HepG2 (cell line): ENCODE measurements at regions not wholly inside any gene's neighbourhood (a gene's known extent, or its start where the extent isn't known, plus 50 kb on each side); places are given as distances from the start of the nearest gene placed in this dataset.

Experiments used
- ATAC-seq: fragments of 200-7000 bp; cut with Tn5 transposase; 3 replicates; pipeline ENCODE4 v1.9.1; 2020; ENCODE audit warnings: mild to moderate bottlenecking, moderate library complexity
- BruUV-seq: library from RNA; stranded (reverse); fragments of 400-500 nt; replicated peaks from 2 replicates; lab custom pipeline; 2021; lab: Mats Ljungman, UMichigan
- CTCF ChIA-PET: fragments of 300-600 bp; formaldehyde crosslinking; extraction: SDS; loops from one replicate; lab custom pipeline; 2021; ENCODE audit warnings: low total read pairs, inconsistent platforms, low intra/inter-chr PET ratio; lab: Yijun Ruan, JAX
- POLR2A ChIA-PET: fragments of 350-600 bp; sonication (Branson Sonifier 250); formaldehyde crosslinking; loops from one replicate; lab custom pipeline; 2020; ENCODE audit warnings: antibody characterized with exemption, inconsistent platforms; lab: Yijun Ruan, JAX
- DNase-seq: peaks from one replicate; pipeline ENCODE4 v3.0.0-alpha.2; 2015; ENCODE audit warnings: low spot score
- FAIRE-seq: peaks from 3 replicates; lab custom pipeline; 2011; peaks lifted over from hg19 to GRCh38; lab: Jason Lieb, UNC
- H2AFZ ChIP-seq: one replicate; pipeline ENCODE4 v1.6.1; 2011; ENCODE audit warnings: low read length, inconsistent platforms
- H3K27ac ChIP-seq: fragments of 300-600 bp; 3 replicates; pipeline ENCODE4 v1.8.0; 2011; ENCODE audit warnings: mixed run types, mild to moderate bottlenecking, mixed read lengths, low read length, inconsistent platforms; ENCODE audit not compliant: insufficient read depth; ENCODE audit errors: extremely low read length
- H3K27me3 ChIP-seq, 2 experiments: fragments of 200-600 bp in 1 of 2; 2 replicates in 1 of 2; 3 replicates in 1 of 2; pipeline versions ENCODE4 v1.6.0 to v1.8.0; 2011; ENCODE audit warnings: low read length in 2 of 2, mild to moderate bottlenecking in 2 of 2, moderate library complexity in 2 of 2, inconsistent platforms in 1 of 2; ENCODE audit not compliant: insufficient read depth in 2 of 2, control insufficient read depth in 1 of 2
- H3K36me3 ChIP-seq, 2 experiments: fragments of 200-600 bp in 1 of 2; replicated peaks in 1 of 2; 2 replicates in 1 of 2; 3 replicates in 1 of 2; pipeline versions ENCODE4 v1.5.1 to v1.8.0; 2011; ENCODE audit warnings: low read length in 2 of 2, inconsistent platforms in 1 of 2; ENCODE audit not compliant: insufficient read depth in 2 of 2, control insufficient read depth in 1 of 2
- H3K4me1 ChIP-seq: 2 replicates; pipeline ENCODE4 v1.5.1; 2012; ENCODE audit warnings: low read length, inconsistent platforms; ENCODE audit not compliant: insufficient read depth
- H3K4me2 ChIP-seq: 2 replicates; pipeline ENCODE4 v1.6.0; 2011; ENCODE audit warnings: low read depth, low read length, inconsistent platforms
- H3K4me3 ChIP-seq, 3 experiments: fragments of 200-600 bp in 1 of 3; sonication (generic), shearing (Covaris generic) in 1 of 3; replicated peaks in 1 of 3; 2 replicates each; pipeline ENCODE4 v1.5.1; 2011 to 2016; ENCODE audit warnings: low read length in 3 of 3, inconsistent platforms in 2 of 3, low read depth in 2 of 3, mild to moderate bottlenecking in 2 of 3, control low read depth in 1 of 3, mixed read lengths in 1 of 3; ENCODE audit not compliant: insufficient read depth in 1 of 3
- H3K79me2 ChIP-seq: one replicate; pipeline ENCODE4 v1.6.1; 2011; ENCODE audit warnings: low read length, inconsistent platforms; ENCODE audit not compliant: insufficient read depth
- H3K9ac ChIP-seq: 2 replicates; pipeline ENCODE4 v1.6.0; 2011; ENCODE audit warnings: mild to moderate bottlenecking, low read depth, low read length, inconsistent platforms; ENCODE audit not compliant: insufficient read depth
- H3K9me3 ChIP-seq: 2 replicates; pipeline ENCODE4 v1.5.1; 2012; ENCODE audit warnings: mild to moderate bottlenecking, low read length
- H4K20me1 ChIP-seq: 2 replicates; pipeline ENCODE4 v1.6.0; 2011; ENCODE audit warnings: inconsistent platforms, mild to moderate bottlenecking, low read length, moderate library complexity; ENCODE audit not compliant: insufficient read depth
- EEA1 ChIP-seq: sonication (generic); formaldehyde crosslinking; IDR thresholded peaks from 2 replicates; pipeline ENCODE4 v1.5.1; 2020; ENCODE audit warnings: mild to moderate bottlenecking, missing genetic modification reagents, borderline replicate concordance
- GPBP1L1 ChIP-seq: sonication (generic); formaldehyde crosslinking; IDR thresholded peaks from 2 replicates; pipeline ENCODE4 v1.5.0; 2020; ENCODE audit warnings: mild to moderate bottlenecking, missing genetic modification reagents
- MXD4 ChIP-seq: IDR thresholded peaks from 2 replicates; pipeline ENCODE4 v1.6.1; 2016; ENCODE audit warnings: mild to moderate bottlenecking, missing biosample characterization, missing genetic modification reagents
- NFKBIZ ChIP-seq: IDR thresholded peaks from 2 replicates; pipeline ENCODE4 v1.6.1; 2018; ENCODE audit warnings: missing genetic modification reagents, missing compliant biosample characterization
- RARG ChIP-seq: sonication (generic); formaldehyde crosslinking; IDR thresholded peaks from 2 replicates; pipeline ENCODE4 v1.4.0; 2020; ENCODE audit warnings: low read depth, mild to moderate bottlenecking, missing genetic modification reagents
- SALL2 ChIP-seq: sonication (generic); formaldehyde crosslinking; IDR thresholded peaks from 2 replicates; pipeline ENCODE4 v1.8.1; 2023; ENCODE audit warnings: mild to moderate bottlenecking, missing genetic modification reagents, inconsistent platforms
- ZBTB14 ChIP-seq: sonication (generic); formaldehyde crosslinking; IDR thresholded peaks from 2 replicates; pipeline ENCODE4 v1.4.0; 2020; ENCODE audit warnings: missing genetic modification reagents
- ZBTB43 ChIP-seq: sonication (generic); formaldehyde crosslinking; conservative IDR thresholded peaks from 2 replicates; pipeline ENCODE4 v1.4.0; 2020; ENCODE audit warnings: missing genetic modification reagents
- ZMAT3 ChIP-seq: sonication (generic); formaldehyde crosslinking; conservative IDR thresholded peaks from 2 replicates; pipeline ENCODE4 v1.7.0; 2021; ENCODE audit warnings: missing genetic modification reagents
- ZNF460 ChIP-seq: sonication (generic); formaldehyde crosslinking; IDR thresholded peaks from 2 replicates; pipeline ENCODE4 v1.5.1; 2020; ENCODE audit warnings: missing genetic modification reagents, mild to moderate bottlenecking, borderline replicate concordance
- ZNF543 ChIP-seq: sonication (generic); formaldehyde crosslinking; IDR thresholded peaks from 2 replicates; pipeline ENCODE4 v1.4.0; 2020; ENCODE audit warnings: mild to moderate bottlenecking, missing genetic modification reagents
- ZNF550 ChIP-seq: sonication (generic); formaldehyde crosslinking; IDR thresholded peaks from 2 replicates; pipeline ENCODE4 v1.4.0; 2020; ENCODE audit warnings: mild to moderate bottlenecking, missing genetic modification reagents, borderline replicate concordance
- ZNF589 ChIP-seq: sonication (generic); formaldehyde crosslinking; conservative IDR thresholded peaks from 2 replicates; pipeline ENCODE4 v1.8.0; 2022; ENCODE audit warnings: mild to moderate bottlenecking, moderate library complexity, missing genetic modification reagents
- ZNF670 ChIP-seq: sonication (generic); formaldehyde crosslinking; IDR thresholded peaks from 2 replicates; pipeline ENCODE4 v1.8.0; 2022; ENCODE audit warnings: mild to moderate bottlenecking, missing genetic modification reagents, borderline replicate concordance
- in situ Hi-C: cut with HindIII; loops from 2 replicates; pipeline ENCODE4 v1.10.0; 2017; ENCODE audit warnings: low pct_unique_long_range_greater_than_20kb; ENCODE audit not compliant: extremely low pct_ligation_motif_present
- intact Hi-C: fragments of 100-400 bp; cut with micrococcal nuclease; formaldehyde crosslinking; loops from one replicate; pipeline ENCODE4 v1.10.0; 2022; ENCODE audit not compliant: unreplicated experiment

- H3K9ac ChIP-seq, result no peak overlapping the region
- TF ChIP-seq ZNF589 (CRISPR knock-in tag), result no peak
- TF ChIP-seq ZBTB14 (CRISPR knock-in tag), result no peak
- no peak for TF ChIP-seq ZNF670
- TF ChIP-seq ZNF543 (CRISPR knock-in tag), result no peak
- TF ChIP-seq NFKBIZ, result no peak
- no peak for TF ChIP-seq EEA1 (CRISPR knock-in tag)
- TF ChIP-seq RARG, result no peak
- no peak for TF ChIP-seq ZNF460
- no peak for TF ChIP-seq ZMAT3 (CRISPR knock-in tag)
- TF ChIP-seq ZNF550 (CRISPR knock-in tag), result no peak
- no peak for TF ChIP-seq GPBP1L1 (CRISPR knock-in tag)
- TF ChIP-seq ZBTB43 (CRISPR knock-in tag), result no peak
- no peak for TF ChIP-seq SALL2
- TF ChIP-seq MXD4 (CRISPR knock-in tag), result no peak
- H3K9me3 ChIP-seq, result no peaks in the 10 kb centered on the region
- no peaks in the 10 kb centered on the region for H3K4me1 ChIP-seq
- no peak overlapping the region for H2AFZ ChIP-seq
- ATAC-seq, result no peak
- no TSS peak for BruUV-seq
- no peak overlapping the region for H3K27ac ChIP-seq
- no peaks in the 10 kb centered on the region for H3K27me3 ChIP-seq
- intact Hi-C loops, result no loop called here
- DNase-seq, result no peak
- no peak overlapping the region for H3K4me3 ChIP-seq
- no peaks in the 10 kb centered on the region for H3K36me3 ChIP-seq
- H3K4me2 ChIP-seq, result no peak overlapping the region
- FAIRE-seq, result no peak
- ChIA-PET POLR2A (no interaction called here), CTCF (no interaction called here)
- no peaks in the 10 kb centered on the region for H3K79me2 ChIP-seq
- H4K20me1 ChIP-seq, result no peaks in the 10 kb centered on the region
- in situ Hi-C loops, result no loop called here
Observed at GRCh38 chr2:191581003-191581402, 96.9 kb upstream of the NABP1 start.
